NCI-H82 treated with DMSO at 0.1 percent for 48 hours (cell line): ENCODE measurements at regions not wholly inside any gene's neighbourhood (a gene's known extent, or its start where the extent isn't known, plus 50 kb on each side); places are given as distances from the start of the nearest gene placed in this dataset.
A peak's percentile ranks its signal among the peaks of the same experiment; 100 is the strongest.
"Not testable (repeated sequence)": the region's sequence is repeated elsewhere in the genome, so short reads cannot be mapped to it uniquely, and the experiment has no call there.

Experiments used
- DNase-seq: peaks from one replicate; lab custom pipeline; 2025; ENCODE audit not compliant: unreplicated experiment; lab: John Stamatoyannopoulos, UW

- no peak for DNase-seq
These were observed 224.2 kb upstream of the SYNCRIP start for GRCh38 chr6:85866758-85867401.

DNA sequence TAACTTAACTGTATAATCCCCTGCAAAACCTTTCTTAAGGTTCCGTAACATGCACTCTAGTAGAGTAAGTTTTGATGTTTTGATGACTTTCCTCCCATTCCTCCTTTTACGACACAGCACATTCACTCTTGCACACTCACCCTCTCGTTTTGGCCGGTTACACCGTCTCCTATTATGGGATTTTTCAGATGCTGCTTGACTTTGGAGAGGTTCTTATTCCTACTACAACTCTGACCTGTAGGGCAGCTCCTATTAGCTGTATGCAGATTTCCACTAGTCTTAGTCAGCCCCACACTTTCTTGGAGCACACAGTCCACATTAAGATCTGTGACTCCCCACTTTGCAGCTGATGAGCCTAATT lies 223.7 kb upstream of the SYNCRIP start:
- no peak for DNase-seq

DNA sequence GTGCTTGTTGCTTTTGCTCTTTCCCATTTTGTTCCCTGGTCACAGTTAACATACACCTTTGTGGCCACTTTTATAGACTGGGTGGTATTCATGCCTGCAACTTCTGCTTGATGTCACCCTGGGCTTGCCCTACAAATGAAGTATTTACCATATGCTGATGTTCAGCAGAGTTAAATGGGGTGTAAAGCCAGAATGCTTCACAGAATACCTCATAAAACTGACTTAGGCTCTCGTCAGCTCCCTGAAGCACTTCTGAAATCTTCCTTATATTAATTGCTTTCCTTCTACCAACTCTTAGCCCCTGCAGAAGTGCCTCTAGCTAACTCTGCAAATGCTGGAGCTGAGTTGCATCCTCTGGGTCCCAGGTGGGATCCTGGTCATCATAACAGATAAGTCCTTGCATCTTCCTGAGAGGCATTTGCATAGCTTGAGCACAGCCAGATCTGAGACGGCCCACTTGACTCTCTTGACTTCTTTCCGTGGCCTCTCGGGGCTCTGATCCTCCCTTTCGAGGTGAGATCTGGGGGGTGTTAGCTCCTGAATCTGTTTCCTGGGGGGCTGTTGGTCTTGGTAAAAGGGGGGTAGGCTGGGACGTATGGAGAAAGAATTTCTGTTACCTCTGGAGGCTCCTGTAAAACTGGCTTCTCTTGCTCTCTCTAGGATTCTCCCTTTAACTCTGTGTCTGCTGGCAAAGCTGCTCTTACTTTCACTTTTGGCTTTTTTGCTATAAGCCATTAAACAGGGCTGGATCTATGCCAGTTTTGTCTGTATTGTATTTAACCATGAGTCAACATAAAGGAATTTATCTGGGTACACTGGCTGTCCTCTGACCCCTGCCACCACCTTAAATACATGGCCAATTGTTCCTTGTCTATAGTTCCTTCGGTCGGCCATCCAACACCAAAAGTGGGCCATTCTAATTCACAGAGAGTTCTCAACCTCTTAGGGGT lies 223.0 kb upstream of the SYNCRIP start:
- no peak for DNase-seq

DNA sequence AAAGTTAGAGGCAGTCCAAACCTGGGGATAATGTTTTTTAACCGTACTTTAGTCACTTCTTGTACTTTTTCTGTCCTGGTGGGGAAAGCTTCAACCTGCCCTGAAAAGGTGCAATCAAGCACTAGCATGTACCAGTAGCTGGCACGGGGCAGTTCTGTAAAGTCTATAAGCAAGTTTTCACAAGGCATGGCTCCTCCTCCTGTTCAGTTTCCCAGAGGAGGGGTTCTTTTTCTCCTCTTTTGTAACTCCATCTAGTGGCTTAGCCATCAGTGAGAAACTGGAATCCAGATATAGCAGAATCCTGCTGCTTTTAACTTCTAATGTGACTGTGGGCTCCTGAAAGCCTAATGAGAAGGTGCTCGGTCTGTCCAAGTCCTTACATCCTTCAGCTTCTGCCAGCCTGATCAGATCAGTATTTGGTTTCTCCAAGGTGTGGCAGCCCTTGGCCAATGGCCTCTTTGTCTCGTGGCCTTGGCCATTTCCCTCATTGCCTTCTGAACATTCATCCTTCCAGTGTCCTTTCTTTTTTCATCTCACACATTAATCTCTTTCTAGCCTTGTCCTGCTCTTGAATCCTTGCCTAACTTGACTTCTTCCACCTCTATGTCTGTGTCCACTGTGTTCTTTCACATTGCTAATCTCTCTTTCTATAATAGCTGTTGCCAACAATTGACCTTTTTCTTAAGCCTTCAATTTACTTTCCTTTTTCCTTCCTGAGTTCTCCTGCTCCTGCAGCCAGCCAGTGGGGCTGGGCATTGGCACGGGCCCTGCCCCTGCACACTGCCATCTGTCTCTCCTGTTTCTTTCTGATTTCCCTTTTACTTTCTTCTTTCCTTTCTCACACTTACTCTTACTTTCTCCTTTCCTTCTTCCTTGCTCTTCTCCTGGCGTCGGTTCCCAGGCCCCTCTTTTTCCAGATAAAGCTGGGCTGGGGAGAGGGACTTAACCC lies 222.0 kb upstream of the SYNCRIP start:
- no peak for DNase-seq

DNA sequence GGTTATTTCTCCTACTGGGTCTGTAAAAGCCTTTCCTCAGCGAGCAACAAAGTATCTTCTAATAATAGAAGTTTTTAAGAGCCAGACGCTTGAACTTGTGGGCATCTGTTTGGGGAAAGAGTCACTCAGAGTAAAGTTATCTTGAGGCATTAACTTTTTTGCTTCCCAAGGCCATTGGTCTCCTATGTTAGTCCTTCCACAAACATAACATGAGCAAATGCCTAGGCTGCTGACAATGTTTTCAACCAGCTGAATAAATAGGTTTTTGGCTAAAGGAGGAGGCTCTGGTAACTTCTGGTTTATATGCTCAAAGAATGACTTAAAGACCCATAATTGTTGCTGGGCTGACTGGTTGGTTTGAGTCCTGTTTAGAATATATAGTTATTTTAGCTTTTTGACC lies 213.5 kb upstream of the SYNCRIP start:
- no peak for DNase-seq

DNA sequence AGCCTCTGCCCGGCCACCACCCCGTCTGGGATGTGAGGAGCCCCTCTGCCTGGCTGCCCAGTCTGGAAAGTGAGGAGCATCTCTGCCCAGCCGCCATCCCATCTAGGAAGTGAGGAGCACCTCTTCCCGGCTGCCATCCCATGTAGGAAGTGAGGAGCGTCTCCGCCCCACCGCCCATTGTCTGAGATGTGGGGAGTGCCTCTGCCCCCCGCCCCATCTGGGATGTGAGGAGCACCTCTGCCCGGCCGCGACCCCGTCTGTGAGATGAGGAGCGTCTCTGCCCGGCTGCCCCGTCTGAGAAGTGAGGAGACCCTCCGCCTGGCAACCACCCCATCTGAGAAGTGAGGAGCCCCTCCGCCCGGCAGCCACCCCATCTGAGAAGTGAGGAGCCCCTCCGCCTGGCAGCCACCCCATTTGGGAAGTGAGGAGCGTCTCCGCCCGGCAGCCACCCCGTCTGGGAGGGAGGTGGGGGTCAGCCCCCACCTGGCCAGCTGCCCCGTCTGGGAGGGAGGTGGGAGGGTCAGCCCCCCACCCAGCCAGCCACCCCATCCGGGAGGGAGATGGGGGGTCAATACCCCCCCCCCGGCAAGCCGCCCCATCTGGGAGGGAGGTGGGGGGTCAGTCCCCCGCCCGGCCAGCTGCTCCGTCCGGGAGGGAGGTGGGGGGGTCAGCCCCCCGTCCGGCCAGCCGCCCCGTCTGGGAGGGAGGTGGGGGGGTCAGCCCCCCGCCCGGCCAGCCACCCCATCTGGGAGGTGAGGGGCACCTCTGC lies 195.8 kb upstream of the SYNCRIP start:
- DNase-seq = not testable (repeated sequence)

DNA sequence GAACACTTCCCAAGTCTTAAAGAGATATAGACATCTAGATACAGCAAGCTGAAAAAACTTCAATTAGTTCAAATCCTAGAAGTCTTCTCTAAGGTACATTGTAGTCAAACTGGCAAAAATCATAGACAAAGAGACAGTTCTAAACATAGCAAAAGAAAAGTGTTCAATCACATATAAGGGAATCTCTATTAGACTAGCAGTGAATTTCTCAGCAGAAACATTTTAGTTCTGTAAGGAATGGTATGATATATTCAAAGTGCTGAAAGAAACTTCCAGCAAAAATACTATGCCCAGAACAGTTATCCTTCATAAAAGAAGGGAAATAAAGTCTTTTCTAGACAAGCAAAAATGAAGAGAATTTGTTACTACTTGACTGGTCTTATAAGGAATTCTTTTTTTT lies 186.3 kb upstream of the SYNCRIP start:
- no peak for DNase-seq

DNA sequence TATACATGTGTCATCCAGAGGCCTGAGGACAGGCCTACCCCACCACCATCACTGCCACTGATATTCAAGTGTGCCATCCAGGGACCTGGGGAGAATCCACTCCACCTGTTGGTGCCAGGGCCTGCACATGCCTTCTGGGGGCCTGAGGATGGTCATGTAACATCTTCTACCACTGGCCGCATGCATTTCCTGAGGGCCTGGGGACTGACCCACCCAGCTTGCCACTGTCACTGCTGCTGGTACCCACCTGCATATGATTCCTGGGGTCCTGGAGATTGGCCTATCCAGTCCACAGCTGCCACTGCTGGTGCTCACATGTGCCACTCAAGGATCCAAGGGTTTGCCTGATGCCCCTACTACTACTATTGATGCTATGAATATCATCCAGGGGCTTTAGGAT lies 184.3 kb upstream of the SYNCRIP start:
- no peak for DNase-seq

DNA sequence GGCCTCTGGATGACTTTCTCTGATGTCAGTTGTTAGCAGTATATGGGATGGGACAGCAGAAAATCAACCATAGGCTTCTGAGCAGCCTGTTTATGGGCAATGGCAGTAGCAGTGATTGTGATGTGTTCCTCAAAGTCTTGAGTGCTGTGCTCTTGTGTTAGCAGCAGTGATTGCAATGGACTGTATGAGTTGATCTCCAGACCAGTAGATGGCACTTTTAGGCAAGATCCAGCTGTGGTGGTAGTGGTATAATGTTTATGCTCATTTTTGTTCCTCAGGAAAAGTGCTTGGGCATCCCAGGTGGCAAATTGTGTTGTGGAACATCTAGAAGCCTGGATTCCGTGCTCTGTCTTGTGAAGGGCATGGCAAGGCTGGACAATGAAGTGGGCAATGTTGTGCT lies 181.6 kb upstream of the SYNCRIP start:
- DNase-seq = no peak

- no peak for DNase-seq
These were observed 167.9 kb upstream of the SYNCRIP start for GRCh38 chr6:85810558-85810957.

- no peak for DNase-seq
These were observed 161.0 kb upstream of the SYNCRIP start for GRCh38 chr6:85803721-85804120.

GRCh38 chr6:85802162-85802561 lies 159.5 kb upstream of the SYNCRIP start:
- DNase-seq = no peak

DNA sequence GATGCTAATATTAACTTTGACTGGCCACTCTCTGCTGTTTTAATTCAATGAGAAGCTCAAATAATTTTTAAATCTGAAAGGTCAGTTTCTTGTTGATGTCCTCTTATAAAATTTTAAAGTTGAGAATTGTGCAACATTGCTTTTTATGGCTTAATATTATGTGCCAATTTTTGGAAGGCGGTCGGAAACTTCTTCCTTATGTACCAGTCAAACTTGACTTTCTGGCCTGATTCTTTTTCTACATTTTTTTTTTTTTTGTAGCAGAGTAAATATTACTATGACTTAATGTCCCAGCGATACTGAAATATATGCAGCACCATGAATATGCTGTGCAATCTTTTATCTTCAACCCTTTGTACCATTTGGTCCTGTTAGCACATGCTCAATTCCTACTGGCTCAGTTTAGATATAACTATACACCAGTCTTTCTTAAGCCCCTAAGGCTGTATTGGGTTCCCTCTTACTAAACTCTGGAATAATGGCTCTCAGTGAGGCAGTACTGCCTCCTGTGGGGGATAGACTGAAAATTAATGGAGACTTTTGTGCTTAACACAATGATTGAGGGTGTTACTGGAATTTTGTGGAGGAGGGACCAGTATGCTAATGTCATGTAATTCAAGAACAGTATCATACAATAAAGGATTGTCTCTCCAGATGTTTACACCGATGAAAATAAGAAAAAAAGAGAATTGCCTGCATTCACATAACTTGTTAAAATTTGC lies 156.4 kb upstream of the SYNCRIP start:
- no peak for DNase-seq

GRCh38 chr6:85797993-85798392 lies 155.3 kb upstream of the SYNCRIP start:
- DNase-seq = no peak

DNA sequence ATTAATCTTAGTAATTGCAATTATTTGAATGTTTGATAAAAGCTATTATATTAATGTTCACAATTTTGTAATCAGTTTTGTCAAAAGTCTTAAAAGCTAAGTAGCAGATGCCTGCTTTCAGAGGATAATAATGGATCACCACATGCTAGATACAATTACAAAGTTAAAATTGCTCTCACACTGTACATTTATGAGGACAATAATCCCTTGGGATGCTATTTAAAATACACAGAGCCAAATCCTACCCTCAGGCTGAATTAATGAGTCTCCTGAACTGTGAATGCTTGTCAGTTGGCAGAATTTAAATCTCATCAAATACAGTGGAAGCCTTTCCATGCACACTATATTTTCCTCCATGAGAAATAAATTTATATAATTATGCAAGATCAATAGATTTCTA lies 153.3 kb upstream of the SYNCRIP start:
- DNase-seq = peak; percentile 65

- no peak for DNase-seq
These were observed 149.6 kb upstream of the SYNCRIP start for GRCh38 chr6:85792254-85792653.

GRCh38 chr6:85775883-85776282 lies 133.2 kb upstream of the SYNCRIP start:
- DNase-seq = no peak

DNA sequence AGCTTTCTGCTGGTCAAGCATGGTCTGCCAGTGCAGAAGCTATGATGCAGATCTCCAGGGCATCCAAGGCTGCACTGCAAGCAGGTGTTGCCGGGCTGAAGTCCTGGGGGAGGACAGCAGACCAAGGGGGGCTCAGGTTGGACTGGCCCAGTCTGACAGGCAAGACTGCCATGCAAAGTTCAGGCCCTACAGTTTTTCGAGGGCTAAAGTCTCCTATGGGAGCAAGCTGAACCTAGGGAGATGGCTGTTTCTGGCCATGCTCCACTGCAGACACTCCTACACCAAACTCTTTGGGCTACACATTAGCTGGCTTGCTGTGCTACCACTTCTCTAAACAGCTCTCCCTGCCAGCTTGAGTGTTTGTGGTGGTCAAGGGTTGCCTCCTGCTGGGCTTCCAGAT lies 130.0 kb upstream of the SYNCRIP start:
- DNase-seq = no peak

GRCh38 chr6:85771925-85772430 lies 129.3 kb upstream of the SYNCRIP start:
- DNase-seq = no peak

GRCh38 chr6:85771455-85771854 lies 128.8 kb upstream of the SYNCRIP start:
- DNase-seq = no peak
